ENCODE measurements at regions not wholly inside any gene's neighbourhood (a gene's known extent, or its start where the extent isn't known, plus 50 kb on each side); places are given as distances from the start of the nearest gene placed in this dataset.

GRCh38 chr19:31064491-31064890 lies 284.7 kb downstream of the TSHZ3 start:
- TF ChIP-seq POLR2A (IDR thresholded peaks at IDR 0.05) (no peak), CTCF (IDR thresholded peaks at IDR 0.05) (no peak), EP300 (IDR thresholded peaks at IDR 0.05) (no peak)
